ENCODE measurements at regions not wholly inside any gene's neighbourhood (a gene's known extent, or its start where the extent isn't known, plus 50 kb on each side); places are given as distances from the start of the nearest gene placed in this dataset.

- Histone ChIP-seq H2AFZ (ENCODE audit: low read depth, low read length) (no peak overlapping the region), H3K27me3 (ENCODE audit: control insufficient read depth in 2 of 2, insufficient read depth in 2 of 2, low read length in 2 of 2) (no peaks in the 10 kb centered on the region), H3K4me3 (no peak overlapping the region), H3K36me3 (ENCODE audit: control insufficient read depth, insufficient read depth, low read length) (no peaks in the 10 kb centered on the region), H3K9ac (ENCODE audit: insufficient read depth in 1 of 2, low read depth in 2 of 2, low read length in 2 of 2) (no peak overlapping the region), H4K20me1 (replicated peaks; ENCODE audit: control insufficient read depth, insufficient read depth, low read length) (no peaks in the 10 kb centered on the region), H3K4me1 (replicated peaks in 1 of 2; ENCODE audit: control insufficient read depth in 2 of 2, insufficient read depth in 2 of 2, low read length in 2 of 2) (no peaks in the 10 kb centered on the region), H3K9me3 (replicated peaks; ENCODE audit: control insufficient read depth, insufficient read depth, low read depth, low read length) (no peaks in the 10 kb centered on the region), H3K79me2 (ENCODE audit: control insufficient read depth, insufficient read depth, low read length) (no peaks in the 10 kb centered on the region), H3K9me1 (ENCODE audit: control insufficient read depth, insufficient read depth, low read length) (no peaks in the 10 kb centered on the region), H3K27ac (ENCODE audit: extremely low read depth, low read depth, low read length) (no peak overlapping the region), H3K4me2 (ENCODE audit: insufficient read depth, low read length) (no peak overlapping the region)
- POLR2A ChIA-PET: no interaction called here
- CTCF ChIA-PET (ENCODE audit: low intra/inter-chr PET ratio): no interaction called here
- BruUV-seq (replicated peaks): no TSS peak
- 0% methylated on average over 1 of the region's 1 CpG for WGBS (ENCODE audit: insufficient coverage, low coverage, missing lambda C conversion rate)
- in situ Hi-C loops (cut with MboI): no loop called here
- DNase-seq (ENCODE audit: extremely low read depth in 1 of 4, low spot score in 3 of 4) (no peak), FAIRE-seq (no peak), ATAC-seq (no peak)
- TF ChIP-seq CHD1 (IDR thresholded peaks at IDR 0.05; ENCODE audit: low read length): no peak
- TF ChIP-seq CXXC5 (CRISPR knock-in tag; IDR thresholded peaks at IDR 0.05): no peak
- no peak for TF ChIP-seq RBM14 (IDR thresholded peaks at IDR 0.05; ENCODE audit: borderline replicate concordance, insufficient read depth, low read depth, low read length)
- no peak for TF ChIP-seq ZBTB1 (CRISPR knock-in tag; IDR thresholded peaks at IDR 0.05; ENCODE audit: borderline replicate concordance, low read depth)
- TF ChIP-seq CREB3L1 (IDR thresholded peaks at IDR 0.05; ENCODE audit: borderline replicate concordance, low read depth): no peak
- no peak for TF ChIP-seq JUND (IDR thresholded peaks at IDR 0.05; ENCODE audit: borderline replicate concordance, low read depth, low read length)
- no peak for TF ChIP-seq JUND (tag; IDR thresholded peaks at IDR 0.05; ENCODE audit: borderline replicate concordance, low read depth, low read length)
- TF ChIP-seq CTBP1 (IDR thresholded peaks at IDR 0.05; ENCODE audit: borderline replicate concordance): no peak
- no peak for TF ChIP-seq CTCF (IDR thresholded peaks at IDR 0.05 in 2 of 3, conservative IDR thresholded peaks at IDR 0.05 in 1 of 3; ENCODE audit: insufficient read depth in 2 of 3, low read depth in 1 of 3, low read length in 3 of 3)
- no peak for TF ChIP-seq SLC30A9 (CRISPR knock-in tag; IDR thresholded peaks at IDR 0.05)
- no peak for TF ChIP-seq ZNF282 (CRISPR knock-in tag; IDR thresholded peaks at IDR 0.05)
- TF ChIP-seq GABPA (tag; conservative IDR thresholded peaks at IDR 0.05; ENCODE audit: low read depth): no peak
- TF ChIP-seq ESRRA (IDR thresholded peaks at IDR 0.05; ENCODE audit: borderline replicate concordance, low read depth): no peak
- TF ChIP-seq ZNF24 (IDR thresholded peaks at IDR 0.05): no peak
- TF ChIP-seq ILK (tag; IDR thresholded peaks at IDR 0.05; ENCODE audit: borderline replicate concordance, low read depth): no peak
- no peak for TF ChIP-seq FOXA1 (IDR thresholded peaks at IDR 0.05; ENCODE audit: borderline replicate concordance)
- no peak for TF ChIP-seq ZBTB34 (CRISPR knock-in tag; IDR thresholded peaks at IDR 0.05)
- no peak for TF ChIP-seq CBX2 (IDR thresholded peaks at IDR 0.05; ENCODE audit: insufficient read depth, low read length, poor library complexity, severe bottlenecking)
- no peak for TF ChIP-seq TRIM28 (IDR thresholded peaks at IDR 0.05)
- no peak for TF ChIP-seq ADNP (tag; IDR thresholded peaks at IDR 0.05)
- intact Hi-C loops (cut with micrococcal nuclease): no loop called here
These were observed 89.2 kb upstream of the PRDX4 start for GRCh38 chrX:23578079-23578478.

Measured in K562 (cell line).